Iris pigment epithelial cell (primary cell): ENCODE measurements at regions not wholly inside any gene's neighbourhood (a gene's known extent, or its start where the extent isn't known, plus 50 kb on each side); places are given as distances from the start of the nearest gene placed in this dataset.
"Not testable (repeated sequence)": the region's sequence is repeated elsewhere in the genome, so short reads cannot be mapped to it uniquely, and the experiment has no call there.

Experiments used
- DNase-seq: peaks from one replicate; pipeline ENCODE4 v3.0.0-alpha.2; 2011; ENCODE audit warnings: low read depth

- DNase-seq: not testable (repeated sequence)
Observed at GRCh38 chr12:77216136-77216535, 150.8 kb upstream of the E2F7 start.

- peak; percentile 21 for DNase-seq
Observed at GRCh38 chr12:77214136-77214535, 148.8 kb upstream of the E2F7 start.

- DNase-seq: no peak
Observed at GRCh38 chr12:77213319-77213718, 147.9 kb upstream of the E2F7 start.

- DNase-seq: no peak
Observed at GRCh38 chr12:77210724-77211123, 145.4 kb upstream of the E2F7 start.

GRCh38 chr12:77204083-77204482 lies 138.7 kb upstream of the E2F7 start:
- DNase-seq: no peak

GRCh38 chr12:77202457-77203060 lies 137.2 kb upstream of the E2F7 start:
- no peak for DNase-seq

GRCh38 chr12:77189901-77190416 lies 124.6 kb upstream of the E2F7 start:
- DNase-seq: peak; percentile 71

GRCh38 chr12:77189458-77189857 lies 124.1 kb upstream of the E2F7 start:
- DNase-seq: peak; percentile 75

- no peak for DNase-seq
Observed at GRCh38 chr12:77179515-77179914, 114.1 kb upstream of the E2F7 start.

- DNase-seq: no peak
Observed at GRCh38 chr12:77167801-77168200, 102.4 kb upstream of the E2F7 start.

GRCh38 chr12:77166696-77167095 lies 101.3 kb upstream of the E2F7 start:
- no peak for DNase-seq

- no peak for DNase-seq
Observed at GRCh38 chr12:77163074-77164038, 98.0 kb upstream of the E2F7 start.

GRCh38 chr12:77161944-77162343 lies 96.6 kb upstream of the E2F7 start:
- no peak for DNase-seq

- DNase-seq: no peak
Observed at GRCh38 chr12:77160931-77161330, 95.6 kb upstream of the E2F7 start.

- no peak for DNase-seq
Observed at GRCh38 chr12:77153706-77154105, 88.3 kb upstream of the E2F7 start.

- DNase-seq: peak; percentile 53
Observed at GRCh38 chr12:77152623-77153193, 87.3 kb upstream of the E2F7 start.

- no peak for DNase-seq
Observed at GRCh38 chr12:77151030-77151429, 85.7 kb upstream of the E2F7 start.

GRCh38 chr12:77133566-77133965 lies 68.2 kb upstream of the E2F7 start:
- DNase-seq: peak; percentile 57

- DNase-seq: no peak
Observed at GRCh38 chr12:77131977-77132490, 66.7 kb upstream of the E2F7 start.

GRCh38 chr12:77130193-77130592 lies 64.8 kb upstream of the E2F7 start:
- DNase-seq: no peak

GRCh38 chr12:77124767-77125166 lies 59.4 kb upstream of the E2F7 start:
- DNase-seq: peak; percentile 34

- DNase-seq: no peak
Observed at GRCh38 chr12:77122661-77123060, 57.3 kb upstream of the E2F7 start.

- DNase-seq: peak; percentile 97
Observed at GRCh38 chr12:77122236-77122635, 56.9 kb upstream of the E2F7 start.
